ENCODE measurements at regions not wholly inside any gene's neighbourhood (a gene's known extent, or its start where the extent isn't known, plus 50 kb on each side); places are given as distances from the start of the nearest gene placed in this dataset.

DNA sequence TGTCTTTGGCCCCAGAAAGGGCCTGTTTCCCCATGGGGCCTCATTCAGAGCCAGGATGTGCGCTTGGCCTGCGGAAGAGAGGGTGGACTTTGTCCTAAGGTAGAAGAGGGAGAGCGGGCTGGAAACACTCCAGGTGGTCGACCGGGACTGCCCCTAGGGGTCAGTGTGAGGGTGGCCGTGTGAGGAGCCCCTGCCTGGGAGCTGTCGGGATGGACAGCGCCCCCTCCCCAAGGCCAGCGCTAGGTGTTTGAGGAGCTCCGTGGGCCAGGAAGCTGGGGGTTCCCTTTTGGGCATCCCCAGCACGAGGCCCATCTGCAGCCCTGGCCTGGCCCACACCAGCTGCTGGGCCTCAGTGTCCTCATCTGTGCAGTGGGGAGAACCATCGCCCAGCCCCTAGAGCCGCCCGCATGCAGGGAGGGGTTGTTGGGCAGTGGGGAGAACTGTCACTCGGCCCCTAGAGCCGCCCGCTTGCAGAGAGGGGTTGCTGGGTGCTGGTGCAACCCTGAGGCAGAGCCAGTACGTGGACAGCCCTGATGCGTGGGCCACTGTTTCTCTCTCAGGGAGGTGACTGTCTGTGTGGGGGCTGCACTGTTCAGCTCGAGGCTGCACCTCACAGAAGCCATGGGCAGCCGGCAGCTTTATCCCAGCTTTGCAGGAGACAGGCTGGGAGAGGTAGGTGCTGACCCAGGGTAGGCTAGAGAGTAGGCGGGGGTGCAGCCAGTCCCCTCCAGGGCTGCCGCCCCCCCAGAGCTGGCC lies 1319.9 kb downstream of the BRD1 start:
- H3K36me3 ChIP-seq, result no peaks in the 10 kb centered on the region
- intact Hi-C loops (cut with DNase I), result no loop called here
- no peak for DNase-seq
- H3K9me3 ChIP-seq, result no peaks in the 10 kb centered on the region
- WGBS, 3 donors, result 78 to 84% (median 83%) methylated on average over 22 to 23 of the region's 23 CpGs
- H3K4me1 ChIP-seq (ENCODE audit: insufficient read depth), result no peaks in the 10 kb centered on the region
- no peaks in the 10 kb centered on the region for H3K27me3 ChIP-seq
- no peak overlapping the region for H3K27ac ChIP-seq
- no peak overlapping the region for H3K4me3 ChIP-seq
- TF ChIP-seq POLR2A (IDR thresholded peaks at IDR 0.05), result no peak
- TF ChIP-seq, protein P1, sequence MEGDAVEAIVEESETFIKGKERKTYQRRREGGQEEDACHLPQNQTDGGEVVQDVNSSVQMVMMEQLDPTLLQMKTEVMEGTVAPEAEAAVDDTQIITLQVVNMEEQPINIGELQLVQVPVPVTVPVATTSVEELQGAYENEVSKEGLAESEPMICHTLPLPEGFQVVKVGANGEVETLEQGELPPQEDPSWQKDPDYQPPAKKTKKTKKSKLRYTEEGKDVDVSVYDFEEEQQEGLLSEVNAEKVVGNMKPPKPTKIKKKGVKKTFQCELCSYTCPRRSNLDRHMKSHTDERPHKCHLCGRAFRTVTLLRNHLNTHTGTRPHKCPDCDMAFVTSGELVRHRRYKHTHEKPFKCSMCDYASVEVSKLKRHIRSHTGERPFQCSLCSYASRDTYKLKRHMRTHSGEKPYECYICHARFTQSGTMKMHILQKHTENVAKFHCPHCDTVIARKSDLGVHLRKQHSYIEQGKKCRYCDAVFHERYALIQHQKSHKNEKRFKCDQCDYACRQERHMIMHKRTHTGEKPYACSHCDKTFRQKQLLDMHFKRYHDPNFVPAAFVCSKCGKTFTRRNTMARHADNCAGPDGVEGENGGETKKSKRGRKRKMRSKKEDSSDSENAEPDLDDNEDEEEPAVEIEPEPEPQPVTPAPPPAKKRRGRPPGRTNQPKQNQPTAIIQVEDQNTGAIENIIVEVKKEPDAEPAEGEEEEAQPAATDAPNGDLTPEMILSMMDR (IDR thresholded peaks at IDR 0.05), result no peak
- TF ChIP-seq EP300 (IDR thresholded peaks at IDR 0.05), result no peak

DNA sequence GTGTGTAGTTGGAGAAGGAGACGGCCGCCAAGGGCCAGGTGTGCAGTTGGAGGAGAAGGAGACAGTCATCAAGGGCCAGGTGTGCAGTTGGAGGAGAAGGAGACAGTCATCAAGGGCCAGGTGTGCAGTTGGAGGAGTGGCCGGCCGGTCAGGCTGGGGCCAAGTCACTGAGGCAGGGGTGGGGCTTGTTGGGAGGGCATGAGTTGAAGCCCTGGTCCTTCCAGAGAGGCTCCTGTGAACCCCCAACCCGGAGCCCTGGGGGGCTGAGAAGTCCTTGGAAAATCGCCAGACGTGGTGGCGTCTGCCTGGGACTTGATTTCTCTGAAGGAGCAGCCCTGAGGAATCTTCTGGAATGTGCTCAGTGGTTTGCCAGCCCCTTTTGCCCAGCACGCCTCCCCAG lies 1320.5 kb downstream of the BRD1 start:
- H3K27me3 ChIP-seq, result no peaks in the 10 kb centered on the region

DNA sequence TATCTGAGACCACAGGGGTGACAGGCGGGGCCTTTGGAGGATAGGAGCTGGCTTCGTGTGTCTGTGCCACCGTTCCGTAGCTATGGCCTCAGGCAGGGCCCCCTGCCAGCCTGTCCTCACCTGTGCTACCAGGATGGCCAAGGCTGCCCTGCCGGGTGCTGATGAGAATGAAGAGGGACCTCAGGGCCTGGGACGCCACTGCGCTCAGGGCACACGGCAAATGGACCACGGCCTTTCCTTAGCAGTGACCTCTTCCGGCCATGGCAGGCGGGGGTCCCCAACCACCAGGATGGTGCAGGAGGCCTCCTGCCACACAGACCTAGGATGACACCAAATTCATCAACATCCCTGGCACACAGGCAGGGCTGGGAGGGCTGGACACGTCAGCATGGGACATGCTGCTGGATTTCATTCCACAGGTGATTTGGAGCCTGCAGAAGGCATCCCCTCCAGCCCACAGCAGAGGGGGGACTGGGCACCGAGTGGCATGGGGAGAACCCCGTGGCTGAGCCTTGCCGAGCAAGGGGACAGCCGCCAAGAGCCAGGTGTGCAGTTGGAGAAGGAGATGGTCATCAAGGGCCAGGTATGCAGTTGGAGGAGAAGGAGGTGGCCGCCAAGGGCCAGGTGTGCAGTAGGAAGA lies 1321.0 kb downstream of the BRD1 start:
- intact Hi-C loops (cut with DNase I), result no loop called here
- WGBS, 3 donors, result 95 to 96% (median 95%) methylated on average over 17 of the region's 17 CpGs
- no peak overlapping the region for H3K27ac ChIP-seq
- no peaks in the 10 kb centered on the region for H3K36me3 ChIP-seq
- TF ChIP-seq, protein P1 (IDR thresholded peaks at IDR 0.05), result no peak
- TF ChIP-seq POLR2A (IDR thresholded peaks at IDR 0.05), result no peak
- no peak for TF ChIP-seq EP300 (IDR thresholded peaks at IDR 0.05)
- no peak for DNase-seq
- H3K27me3 ChIP-seq, result no peaks in the 10 kb centered on the region
- H3K4me1 ChIP-seq (ENCODE audit: insufficient read depth), result no peaks in the 10 kb centered on the region
- H3K9me3 ChIP-seq, result no peaks in the 10 kb centered on the region
- H3K4me3 ChIP-seq, result no peak overlapping the region

More for the DNA sequence above, 1320.5 kb downstream of the BRD1 start:
- intact Hi-C loops (cut with DNase I), result no loop called here
- H3K9me3 ChIP-seq, result no peaks in the 10 kb centered on the region
- TF ChIP-seq, protein P1 (IDR thresholded peaks at IDR 0.05), result no peak
- no peak for TF ChIP-seq POLR2A (IDR thresholded peaks at IDR 0.05)
- TF ChIP-seq EP300 (IDR thresholded peaks at IDR 0.05), result no peak
- no peak overlapping the region for H3K27ac ChIP-seq
- H3K4me3 ChIP-seq, result no peak overlapping the region
- 81 to 90% (median 88%) methylated on average over 9 of the region's 9 CpGs for WGBS, 3 donors
- DNase-seq, result no peak
- no peaks in the 10 kb centered on the region for H3K36me3 ChIP-seq
- no peaks in the 10 kb centered on the region for H3K4me1 ChIP-seq (ENCODE audit: insufficient read depth)

DNA sequence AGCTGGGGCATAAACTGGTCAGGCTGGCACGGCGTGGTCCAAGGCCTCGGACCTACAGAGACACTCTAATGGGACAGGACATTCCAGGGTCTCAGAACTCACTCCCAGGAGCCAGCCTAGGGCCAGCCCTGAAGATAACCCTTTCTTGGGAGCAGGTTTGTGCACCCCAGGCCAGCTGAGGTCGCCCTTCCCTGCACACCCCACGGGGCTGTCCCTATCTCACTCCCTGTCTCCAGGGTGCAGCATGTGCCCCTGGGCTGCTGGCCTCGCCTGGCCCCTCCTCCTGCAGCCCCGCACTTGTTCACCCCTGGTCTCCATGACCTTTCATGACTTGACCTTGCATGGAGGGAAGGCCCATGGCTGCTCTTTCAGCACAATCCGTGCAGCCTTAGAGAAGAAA lies 1321.8 kb downstream of the BRD1 start:
- TF ChIP-seq POLR2A (IDR thresholded peaks at IDR 0.05) (no peak), EP300 (IDR thresholded peaks at IDR 0.05) (no peak)
- TF ChIP-seq, protein P1 (IDR thresholded peaks at IDR 0.05), result no peak
- H3K36me3 ChIP-seq, result no peaks in the 10 kb centered on the region
- 81 to 88% (median 87%) methylated on average over 8 of the region's 8 CpGs for WGBS, 3 donors
- H3K9me3 ChIP-seq, result no peaks in the 10 kb centered on the region
- intact Hi-C loops (cut with DNase I), result no loop called here
- DNase-seq, result no peak
- no peaks in the 10 kb centered on the region for H3K27me3 ChIP-seq
- H3K4me1 ChIP-seq (ENCODE audit: insufficient read depth), result no peaks in the 10 kb centered on the region
- no peak overlapping the region for H3K4me3 ChIP-seq
- no peak overlapping the region for H3K27ac ChIP-seq
